ENCODE measurements at regions not wholly inside any gene's neighbourhood (a gene's known extent, or its start where the extent isn't known, plus 50 kb on each side); places are given as distances from the start of the nearest gene placed in this dataset.
"Not testable (repeated sequence)": the region's sequence is repeated elsewhere in the genome, so short reads cannot be mapped to it uniquely, and the experiment has no call there.

DNA sequence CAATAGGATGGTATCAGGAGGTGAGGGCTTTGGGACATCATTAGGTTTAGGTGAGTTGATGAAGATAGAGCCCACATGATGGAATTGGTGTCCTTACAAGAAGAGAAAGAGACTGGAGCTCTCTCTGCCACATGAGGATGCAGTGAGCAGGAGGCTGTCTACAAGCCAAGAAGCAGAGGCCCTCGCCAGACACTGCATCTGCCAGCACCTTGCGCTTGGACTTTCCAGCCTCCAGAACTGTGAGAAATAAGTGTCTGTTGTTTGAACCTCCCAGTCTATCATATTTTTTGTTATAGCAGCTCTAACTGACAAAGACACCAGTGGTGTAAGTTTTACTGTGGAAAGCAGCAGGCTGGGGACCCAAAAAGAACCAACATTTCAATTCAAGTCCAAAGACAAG lies 571.1 kb upstream of the ID2 start:
- no peak for DNase-seq (ENCODE audit: low spot score)
- intact Hi-C loops (cut with DNase I): no loop called here

DNA sequence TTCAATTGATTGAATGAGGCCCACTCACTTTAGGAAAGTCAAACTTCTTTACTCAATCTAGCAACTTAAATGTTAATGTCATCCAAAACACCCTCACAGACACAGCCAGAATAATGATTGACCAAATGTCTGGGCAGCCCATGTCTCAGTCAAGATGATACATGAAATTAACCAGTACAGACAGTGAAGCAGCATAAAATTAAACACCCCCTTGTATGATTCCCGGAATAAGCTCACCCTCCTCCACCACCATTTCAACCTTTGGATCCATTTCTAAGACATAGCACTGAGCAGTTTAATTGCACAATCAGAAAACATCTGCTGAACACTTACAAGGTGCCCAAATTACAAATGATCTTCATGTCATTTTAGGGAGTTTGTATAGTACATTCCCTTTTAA lies 570.7 kb upstream of the ID2 start:
- no peak for DNase-seq (ENCODE audit: low spot score)
- intact Hi-C loops (cut with DNase I): no loop called here

DNA sequence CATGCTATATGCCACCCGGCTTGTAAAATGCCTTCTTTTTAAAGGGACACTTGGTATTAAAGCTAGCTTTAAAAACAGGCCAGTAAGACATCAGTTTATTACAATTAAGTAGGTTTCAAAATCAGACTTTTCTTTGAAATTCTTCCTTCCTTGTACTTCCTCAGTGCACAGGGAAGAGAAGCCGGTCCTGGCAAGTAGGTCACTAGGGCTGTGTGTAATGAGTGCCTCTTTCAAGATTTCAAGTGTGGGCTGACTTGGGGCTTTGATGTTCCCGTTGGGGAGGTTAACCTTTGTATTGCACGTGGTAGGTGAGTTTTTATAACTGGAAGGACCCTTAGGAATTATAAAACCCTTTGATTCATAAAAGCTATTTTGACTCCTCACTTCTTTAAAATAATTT lies 566.4 kb upstream of the ID2 start:
- no peak for DNase-seq (ENCODE audit: low spot score)
- intact Hi-C loops (cut with DNase I): loop anchor here (5.0 kb wide), 1 partner anchor 58 kb away; no protein-coding TSS in a partner anchor

DNA sequence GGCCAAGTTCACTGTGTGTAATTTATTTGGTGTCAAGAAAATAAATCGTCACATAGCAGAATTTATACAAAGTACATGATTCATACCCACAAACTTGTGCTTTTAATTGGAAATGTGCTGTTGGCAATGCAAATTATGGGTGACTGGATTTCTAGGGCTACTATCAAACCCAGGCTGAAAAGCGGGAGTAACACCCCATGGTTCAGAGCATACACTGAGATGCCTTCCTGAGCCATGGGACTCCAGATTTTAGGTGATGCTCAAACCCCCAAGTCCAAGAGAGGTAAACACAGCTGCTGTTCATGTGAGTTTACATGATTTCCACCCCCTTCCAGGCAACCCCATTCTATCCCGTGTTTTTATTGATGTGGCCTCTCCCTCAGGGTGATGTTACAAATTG lies 565.9 kb upstream of the ID2 start:
- intact Hi-C loops (cut with DNase I): loop anchor here (5.0 kb wide), 1 partner anchor 59 kb away; no protein-coding TSS in a partner anchor
- no peak for DNase-seq (ENCODE audit: low spot score)

DNA sequence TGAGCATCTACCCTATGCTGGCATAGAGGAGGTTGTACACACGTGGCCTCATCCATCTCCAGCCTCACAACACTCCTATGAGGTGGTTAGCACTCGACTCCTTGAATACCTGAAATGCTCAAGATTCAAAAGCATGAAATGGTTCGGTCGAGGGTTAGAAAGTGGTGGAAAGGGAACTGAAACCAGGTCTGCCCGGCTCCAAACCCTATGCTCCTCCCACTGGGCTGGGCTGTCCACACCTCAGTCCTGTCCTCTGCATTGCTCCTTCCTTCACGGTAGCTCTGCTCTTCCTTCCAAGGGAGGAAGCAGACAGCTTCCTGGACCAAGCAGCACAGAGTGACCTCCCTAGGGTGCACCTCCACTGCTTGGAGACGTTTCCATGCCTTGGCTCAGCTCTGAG lies 565.2 kb upstream of the ID2 start:
- intact Hi-C loops (cut with DNase I): loop anchor here (5.0 kb wide), 1 partner anchor 59 kb away; no protein-coding TSS in a partner anchor
- no peak for DNase-seq (ENCODE audit: low spot score)

DNA sequence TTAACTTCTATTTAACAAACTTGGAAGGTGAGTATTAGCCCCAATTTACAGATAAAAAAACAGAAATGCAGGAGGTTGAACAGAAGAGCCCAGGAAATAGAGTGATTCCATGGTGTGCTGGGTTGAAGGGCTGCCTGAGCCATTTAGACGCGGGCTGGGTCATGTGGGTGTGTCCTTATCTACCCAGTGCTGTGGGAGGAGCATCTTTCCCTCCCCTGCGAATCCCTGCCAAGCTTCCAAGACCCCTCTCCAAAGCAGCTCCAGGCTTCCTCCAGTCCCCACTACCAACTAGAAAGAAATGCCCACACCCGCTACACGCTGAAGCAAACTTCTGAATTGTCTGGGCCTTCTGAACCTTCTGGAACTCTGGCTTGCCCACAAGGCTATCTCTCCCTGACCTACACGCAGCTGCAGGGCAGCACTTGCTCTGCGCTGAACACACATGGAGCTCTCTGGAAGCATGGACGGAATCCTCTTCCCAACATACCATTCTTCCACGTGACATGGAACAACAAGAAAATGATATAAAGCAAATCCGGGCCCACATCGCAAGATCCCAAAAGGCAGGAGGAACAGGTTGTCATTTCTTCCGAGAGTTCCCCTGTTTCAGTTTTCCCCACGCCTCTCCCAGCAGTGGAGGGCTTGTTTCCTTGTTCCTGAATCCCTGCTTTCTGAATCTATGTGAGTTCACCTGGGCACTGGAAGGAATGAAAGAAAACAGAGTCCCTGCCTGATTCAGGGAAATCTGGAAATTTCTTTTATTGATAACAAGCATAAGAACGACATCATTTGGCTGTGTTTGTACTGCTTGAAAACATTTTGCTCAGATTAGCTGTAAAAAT lies 562.7 kb upstream of the ID2 start:
- intact Hi-C loops (cut with DNase I): loop anchor here (2.0 to 5.0 kb wide), 2 partner anchors 16 to 62 kb away; no protein-coding TSS in a partner anchor
- no peak for DNase-seq (ENCODE audit: low spot score)

DNA sequence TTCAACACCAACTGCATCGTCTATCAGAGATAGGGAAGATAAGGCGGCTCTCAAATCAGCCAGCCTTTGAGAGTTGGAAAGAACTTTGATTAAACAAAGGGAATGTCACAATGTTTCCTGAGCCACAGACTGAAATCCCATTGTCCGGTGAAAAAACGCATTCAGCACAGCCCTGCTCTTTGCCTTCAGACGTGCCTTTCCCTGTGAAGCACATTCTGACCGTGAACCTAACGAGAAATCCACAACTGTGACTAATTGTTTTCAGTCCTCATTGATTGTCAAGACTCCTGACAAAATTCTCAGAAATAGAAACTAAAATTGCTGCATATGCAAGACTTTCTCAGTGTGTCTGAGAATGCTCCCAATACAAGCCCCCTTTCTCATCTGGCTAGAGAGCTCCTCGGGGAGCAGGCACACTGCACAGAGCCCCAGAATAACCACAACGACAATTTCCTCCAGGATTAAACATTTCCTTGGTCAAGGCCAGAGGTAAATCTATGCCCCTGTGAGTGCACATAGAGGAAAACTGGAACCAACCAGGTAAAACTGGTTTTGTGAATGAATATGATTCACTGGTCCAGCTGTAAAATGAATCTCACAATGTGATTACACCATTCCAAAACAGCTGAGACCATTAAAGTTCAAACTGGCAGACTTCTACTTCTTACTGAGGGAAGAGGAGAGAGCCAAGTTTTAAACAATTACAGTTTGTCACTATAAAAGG lies 561.9 kb upstream of the ID2 start:
- DNase-seq (ENCODE audit: low spot score): no peak
- intact Hi-C loops (cut with DNase I): loop anchor here (2.0 to 5.0 kb wide), 2 partner anchors 15 to 63 kb away; no protein-coding TSS in a partner anchor

DNA sequence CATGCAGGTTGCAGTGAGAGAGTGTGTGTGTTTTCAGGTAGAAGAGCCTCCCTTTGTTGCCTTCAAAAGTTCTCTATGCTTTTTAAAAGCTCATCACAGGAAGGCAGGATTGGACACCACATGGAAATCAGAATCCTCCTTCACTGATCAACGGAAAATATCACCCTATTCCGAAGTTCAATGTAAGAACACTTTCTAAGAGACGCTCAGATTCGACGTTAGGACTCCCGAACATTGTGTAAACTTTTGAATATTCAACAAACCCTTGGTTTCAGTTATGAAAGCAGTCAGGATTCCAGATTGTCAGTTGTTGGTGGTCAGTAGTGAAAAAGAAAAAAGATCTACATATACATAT lies 561.4 kb upstream of the ID2 start:
- DNase-seq (ENCODE audit: low spot score): no peak
- intact Hi-C loops (cut with DNase I): no loop called here

DNA sequence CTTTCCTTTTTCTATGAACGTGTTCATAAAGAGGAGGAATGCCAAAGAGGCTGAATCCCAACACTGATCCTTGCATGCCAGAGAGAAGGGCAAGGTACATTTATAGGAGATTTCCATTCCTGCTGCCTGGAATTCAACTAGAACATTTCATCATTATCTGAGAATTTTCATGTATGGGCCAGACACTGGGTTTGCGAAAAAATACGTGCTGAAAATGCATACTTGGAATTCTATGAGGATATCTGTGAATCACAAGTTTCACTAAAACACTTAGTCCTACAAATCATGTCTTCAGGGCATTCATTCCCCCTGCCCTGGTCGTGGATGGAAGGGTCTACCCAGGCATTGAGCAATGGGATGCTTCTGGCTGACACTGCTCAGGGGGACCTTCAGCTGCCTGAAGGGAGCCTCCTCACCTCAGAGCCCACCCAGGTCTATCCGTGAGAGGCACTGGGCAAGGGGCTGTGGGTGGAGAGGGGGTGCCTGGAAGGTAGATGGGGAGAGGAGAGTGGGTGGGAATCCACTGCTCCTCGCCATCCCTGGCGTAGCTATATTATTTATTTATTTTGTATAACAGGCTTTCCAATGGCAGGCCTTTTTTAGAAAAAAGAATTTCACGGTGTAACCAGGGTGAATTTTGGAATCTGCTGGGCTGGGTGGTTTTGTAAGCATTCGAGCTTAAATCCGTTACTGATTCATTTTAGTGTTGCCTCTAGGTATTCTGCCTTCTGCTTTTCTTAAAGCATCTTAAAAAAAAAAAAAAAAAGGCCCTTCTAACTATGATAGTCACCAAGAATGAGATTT lies 560.6 kb upstream of the ID2 start:
- intact Hi-C loops (cut with DNase I): no loop called here
- no peak for DNase-seq (ENCODE audit: low spot score)

DNA sequence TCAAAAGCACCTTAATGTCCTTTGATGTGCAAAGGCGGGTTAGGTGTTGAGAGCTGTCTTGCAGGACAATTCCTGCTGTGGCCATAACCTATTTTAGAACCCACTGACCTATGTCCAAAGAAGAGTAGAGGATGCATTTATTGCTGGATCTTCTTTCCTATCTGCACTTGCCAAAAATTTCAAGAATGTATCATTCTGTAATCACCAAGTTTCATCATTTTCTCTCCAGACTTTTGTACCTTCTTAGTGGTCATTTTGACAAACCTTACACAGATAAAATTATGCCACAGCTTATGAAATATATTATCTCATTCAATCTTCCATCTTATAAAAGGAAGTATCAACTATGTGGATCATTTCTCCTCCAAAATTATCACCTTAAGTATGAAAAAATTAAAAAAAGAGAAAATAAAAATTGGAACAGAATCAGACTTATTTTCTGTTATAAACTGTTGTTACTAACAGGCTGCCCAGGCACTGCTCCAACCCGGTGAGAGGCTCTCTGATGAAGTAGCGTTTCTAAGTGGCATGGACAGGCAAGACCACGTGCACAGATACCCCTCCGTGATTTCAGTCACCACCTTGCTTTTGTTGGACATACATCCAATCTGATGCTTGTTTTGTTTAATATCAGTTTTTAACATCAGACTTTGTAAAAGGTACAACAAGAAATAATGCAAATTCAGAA lies 559.9 kb upstream of the ID2 start:
- intact Hi-C loops (cut with DNase I): no loop called here
- no peak for DNase-seq (ENCODE audit: low spot score)

DNA sequence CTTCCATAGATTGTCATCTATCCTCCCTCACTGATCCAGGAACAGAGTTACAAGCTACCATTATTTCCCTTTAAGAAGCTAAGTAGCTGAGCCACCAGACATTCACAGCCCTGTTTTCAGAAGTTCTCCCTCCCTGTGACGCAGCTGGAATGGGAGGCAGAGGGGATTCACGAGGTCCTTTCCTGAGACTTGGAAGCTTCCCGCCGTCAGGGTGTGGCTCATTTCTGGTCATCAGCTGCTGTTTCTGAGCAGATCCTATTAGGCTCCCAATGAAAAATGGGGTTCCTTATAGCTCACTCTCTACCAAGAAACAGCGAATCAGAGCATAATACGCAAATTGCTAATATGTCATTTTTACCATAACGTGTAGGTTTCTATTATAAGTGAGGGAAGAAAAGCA lies 559.3 kb upstream of the ID2 start:
- DNase-seq (ENCODE audit: low spot score): no peak

DNA sequence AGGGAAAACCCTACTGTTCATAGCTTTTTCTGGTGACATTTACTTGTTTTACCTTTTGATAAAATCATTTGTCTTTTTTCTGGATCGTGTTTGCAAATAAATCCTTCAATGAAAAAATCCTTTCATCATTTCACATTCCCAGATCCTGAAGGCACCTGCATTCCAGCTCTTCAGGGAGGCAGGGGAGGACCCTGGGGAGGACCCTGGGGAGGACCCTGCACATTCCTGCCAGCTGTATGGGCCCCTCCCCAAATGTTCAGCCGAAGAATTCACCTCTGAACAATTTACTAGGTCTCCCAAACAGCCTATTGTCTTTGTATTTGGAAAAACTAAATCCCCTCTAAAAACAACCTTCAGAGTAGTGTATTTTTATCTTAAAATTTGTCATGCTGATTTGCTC lies 558.4 kb upstream of the ID2 start:
- intact Hi-C loops (cut with DNase I): no loop called here
- DNase-seq (ENCODE audit: low spot score): no peak

More for the DNA sequence above, 559.3 kb upstream of the ID2 start:
- intact Hi-C loops (cut with DNase I): no loop called here

DNA sequence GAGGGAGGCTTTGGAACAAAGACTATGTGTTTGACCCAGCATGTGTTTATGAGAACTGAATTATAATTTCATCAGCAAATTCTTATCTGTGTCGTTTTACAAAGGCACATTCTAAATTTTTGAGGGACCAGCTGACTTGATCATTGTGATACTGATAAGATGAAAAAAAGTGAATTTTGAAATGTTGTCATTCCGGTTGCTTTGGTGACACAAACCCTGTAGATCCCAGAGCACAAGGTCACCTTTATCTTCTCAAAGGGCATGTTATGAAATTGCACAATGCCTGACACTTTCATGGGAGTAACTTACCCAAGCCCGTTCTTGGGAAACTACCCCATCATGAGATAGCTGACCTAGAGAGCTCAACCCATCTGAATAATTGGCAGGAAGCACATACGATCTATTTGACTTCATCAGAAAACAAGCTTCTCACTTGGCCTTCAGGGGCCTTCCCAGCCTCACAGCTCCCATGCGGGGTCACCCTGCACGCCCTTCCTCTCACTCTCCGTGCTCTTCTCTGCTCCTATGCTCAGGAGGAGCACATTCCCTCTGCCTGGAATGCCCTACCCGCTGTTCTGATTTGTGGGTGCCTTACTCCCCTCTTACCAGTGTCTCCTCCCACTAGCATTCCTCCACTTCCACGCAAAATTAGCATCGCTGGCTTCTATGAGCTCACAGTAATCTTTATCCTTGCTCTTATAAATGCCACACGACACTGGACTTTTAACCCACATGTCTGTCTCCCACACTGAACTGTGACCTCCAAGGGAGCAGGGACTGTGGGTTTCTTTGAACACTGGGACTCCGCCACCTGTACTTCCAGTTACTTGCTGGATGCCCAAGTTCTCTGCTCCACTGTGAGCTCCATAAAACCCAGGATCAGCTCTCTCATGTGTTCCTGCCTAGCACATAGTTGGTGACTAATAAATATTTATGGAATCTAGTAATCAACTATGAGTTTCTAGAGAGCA lies 555.8 kb upstream of the ID2 start:
- intact Hi-C loops (cut with DNase I): no loop called here
- no peak for DNase-seq (ENCODE audit: low spot score)

DNA sequence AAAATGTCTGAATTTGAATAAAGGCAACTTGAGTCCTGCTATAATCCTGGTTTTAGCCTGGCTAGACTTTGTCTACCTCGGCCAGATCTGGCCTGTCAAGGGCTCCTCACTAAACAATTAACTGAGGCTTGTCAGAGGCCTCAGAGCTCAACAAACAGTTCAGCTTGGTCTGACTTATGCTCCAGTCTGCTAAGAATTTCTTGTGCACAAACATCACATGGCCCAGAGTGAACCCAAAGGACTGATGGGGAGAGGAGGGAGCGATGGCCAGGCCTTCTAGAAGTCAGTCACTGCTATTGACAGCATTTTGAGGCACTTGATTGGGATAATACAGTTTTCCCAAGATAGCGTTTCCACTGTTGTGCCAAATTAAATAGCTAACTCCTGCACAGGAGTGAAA lies 555.1 kb upstream of the ID2 start:
- no peak for DNase-seq (ENCODE audit: low spot score)
- intact Hi-C loops (cut with DNase I): no loop called here

DNA sequence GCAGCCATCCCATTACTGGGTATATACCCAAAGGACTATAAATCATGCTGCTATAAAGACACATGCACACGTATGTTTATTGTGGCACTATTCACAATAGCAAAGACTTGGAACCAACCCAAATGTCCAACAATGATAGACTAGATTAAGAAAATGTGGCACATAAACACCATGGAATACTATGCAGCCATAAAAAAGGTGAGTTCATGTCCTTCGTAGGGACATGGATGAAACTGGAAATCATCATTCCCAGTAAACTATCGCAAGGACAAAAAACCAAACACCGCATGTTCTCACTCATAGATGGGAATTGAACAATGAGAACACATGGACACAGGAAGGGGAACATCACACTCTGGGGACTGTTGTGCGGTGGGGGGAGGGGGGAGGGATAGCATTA lies 550.4 kb upstream of the ID2 start:
- DNase-seq (ENCODE audit: low spot score); intact Hi-C loops (cut with DNase I): not testable (repeated sequence)

DNA sequence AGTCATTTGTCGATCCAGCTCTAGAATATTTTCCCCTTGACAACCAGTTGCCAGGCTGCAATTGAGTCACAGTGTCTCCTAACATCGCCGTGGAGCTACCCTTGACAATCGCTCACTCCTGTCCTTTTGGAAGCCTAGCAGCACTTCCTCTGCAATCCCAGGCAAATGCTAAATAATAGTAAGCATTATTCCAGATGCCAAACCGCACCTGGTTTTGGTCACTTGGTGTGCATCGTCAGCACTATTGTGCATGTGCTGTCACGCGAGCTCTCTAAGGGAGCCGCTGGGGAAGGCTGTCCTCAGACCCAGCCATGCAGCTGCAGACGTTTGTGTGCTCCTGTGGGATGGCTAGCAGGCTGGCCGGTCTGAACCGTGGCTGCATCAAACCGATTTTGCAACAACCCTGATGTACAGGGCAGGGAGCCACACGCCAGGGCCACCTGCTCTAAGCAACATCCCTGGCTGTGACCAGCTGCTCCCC lies 549.5 kb upstream of the ID2 start:
- no peak for DNase-seq (ENCODE audit: low spot score)
- intact Hi-C loops (cut with DNase I): no loop called here

DNA sequence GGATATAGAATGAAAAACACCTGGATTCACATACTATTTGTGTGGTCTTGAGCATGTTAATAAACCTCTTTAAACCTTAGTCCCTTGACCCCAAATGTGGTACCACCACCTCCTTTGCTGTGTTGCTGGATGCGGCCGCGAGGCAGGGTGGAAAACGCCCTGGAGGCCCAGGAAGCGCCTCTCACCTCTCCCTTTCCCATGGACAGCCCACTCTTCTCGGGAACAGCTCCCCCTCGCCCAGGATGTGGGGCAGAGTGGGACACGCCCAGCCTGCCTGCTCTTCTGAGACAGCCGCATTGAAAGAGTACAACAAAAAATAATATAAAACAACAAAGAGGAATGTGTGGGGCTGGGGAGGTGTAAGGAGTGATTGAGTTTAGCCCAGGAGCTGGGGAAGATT lies 549.0 kb upstream of the ID2 start:
- no peak for DNase-seq (ENCODE audit: low spot score)
- intact Hi-C loops (cut with DNase I): no loop called here

DNA sequence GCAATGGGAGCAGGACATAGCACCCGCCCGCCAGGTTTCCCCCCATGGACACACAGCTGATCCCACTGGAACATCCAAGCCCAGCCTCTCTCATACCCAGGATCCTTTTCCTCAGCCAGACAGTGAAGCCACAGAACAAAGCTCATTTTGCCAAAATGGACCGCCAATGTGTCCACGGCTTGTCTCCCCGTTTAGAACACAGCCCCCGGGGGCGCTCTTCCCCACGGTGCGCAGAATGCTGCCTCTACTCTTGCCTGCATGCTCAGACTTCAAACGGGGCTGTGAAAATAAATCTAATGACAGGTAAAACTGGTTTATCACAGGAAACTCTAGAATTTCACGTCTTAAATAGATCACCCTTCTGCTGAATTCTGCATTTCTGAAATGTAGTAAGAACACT lies 548.5 kb upstream of the ID2 start:
- intact Hi-C loops (cut with DNase I): no loop called here
- no peak for DNase-seq (ENCODE audit: low spot score)

All from cardiac septum (tissue), 1 donor.